ENCODE measurements at regions not wholly inside any gene's neighbourhood (a gene's known extent, or its start where the extent isn't known, plus 50 kb on each side); places are given as distances from the start of the nearest gene placed in this dataset.

DNA sequence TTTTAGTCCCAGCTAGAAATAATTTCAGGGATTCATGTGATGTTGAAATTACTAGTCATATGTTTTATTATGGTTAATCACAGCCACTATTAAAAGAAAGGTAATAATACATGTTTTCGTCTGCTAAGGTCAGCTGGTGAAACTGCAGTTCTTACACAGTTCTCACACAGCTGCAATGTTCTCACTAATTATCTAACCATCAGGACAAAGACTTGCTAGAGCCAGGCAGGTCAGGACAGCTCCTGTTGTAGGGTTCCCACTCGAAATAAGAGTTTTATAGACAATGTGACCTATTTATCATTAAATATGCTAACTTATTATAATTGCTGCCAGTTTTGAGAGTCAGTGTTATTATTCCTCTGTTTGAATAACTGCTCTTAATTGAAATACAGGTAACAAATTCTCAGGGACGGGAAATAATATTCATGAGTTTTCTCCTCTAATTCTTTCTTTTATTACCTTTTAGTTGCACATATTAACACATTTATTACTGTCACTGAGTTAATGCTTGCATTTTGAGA lies 97.9 kb downstream of the GJA1 start:
- no peak overlapping the region for H3K4me3 ChIP-seq
- H3K27ac ChIP-seq: no peak overlapping the region
- no peaks in the 10 kb centered on the region for H3K27me3 ChIP-seq
- H3K9me3 ChIP-seq (ENCODE audit: low read depth): no peaks in the 10 kb centered on the region
- TF ChIP-seq CTCF (IDR thresholded peaks at IDR 0.05; ENCODE audit: low read depth, low read length): no peak
- DNase-seq (ENCODE audit: low read depth in 1 of 2, low spot score in 1 of 2): no peak
- H3K36me3 ChIP-seq: no peaks in the 10 kb centered on the region
- no peaks in the 10 kb centered on the region for H3K4me1 ChIP-seq (ENCODE audit: low read depth)

- no peaks in the 10 kb centered on the region for H3K9me3 ChIP-seq (ENCODE audit: low read depth)
- no peak overlapping the region for H3K4me3 ChIP-seq
- no peak for DNase-seq (ENCODE audit: low read depth in 1 of 2, low spot score in 1 of 2)
- H3K4me1 ChIP-seq (ENCODE audit: low read depth): no peaks in the 10 kb centered on the region
- H3K27me3 ChIP-seq: no peaks in the 10 kb centered on the region
- no peaks in the 10 kb centered on the region for H3K36me3 ChIP-seq
- TF ChIP-seq CTCF (IDR thresholded peaks at IDR 0.05; ENCODE audit: low read depth, low read length): no peak
- no peak overlapping the region for H3K27ac ChIP-seq
These were observed 100.3 kb downstream of the GJA1 start for GRCh38 chr6:121535777-121536176.

DNA sequence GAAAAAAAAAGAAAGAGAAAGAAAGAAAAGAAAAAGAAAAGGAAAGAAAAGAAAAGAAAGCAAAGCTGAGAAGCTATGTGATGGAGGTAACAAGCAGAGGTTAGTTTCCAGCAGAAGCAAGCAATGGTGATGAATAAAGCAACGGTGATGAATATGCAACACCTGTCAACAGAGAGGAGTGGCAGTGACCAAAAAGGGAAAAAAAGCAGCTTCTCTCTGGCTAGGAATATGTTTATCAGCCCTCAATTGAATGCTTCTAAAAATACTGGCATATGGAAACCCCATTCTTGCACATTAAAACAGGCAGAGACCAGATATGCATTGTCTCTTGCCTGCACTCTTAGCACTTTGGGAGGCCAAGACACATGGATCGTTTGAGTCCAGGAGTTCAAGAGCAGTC lies 100.9 kb downstream of the GJA1 start:
- Histone ChIP-seq H3K4me3 (no peak overlapping the region), H3K9me3 (ENCODE audit: low read depth) (no peaks in the 10 kb centered on the region), H3K4me1 (ENCODE audit: low read depth) (no peaks in the 10 kb centered on the region), H3K27ac (no peak overlapping the region), H3K36me3 (no peaks in the 10 kb centered on the region), H3K27me3 (no peaks in the 10 kb centered on the region)
- DNase-seq (ENCODE audit: low read depth in 1 of 2, low spot score in 1 of 2): no peak
- TF ChIP-seq CTCF (IDR thresholded peaks at IDR 0.05; ENCODE audit: low read depth, low read length): no peak

GRCh38 chr6:121539439-121539838 lies 104.0 kb downstream of the GJA1 start:
- H3K9me3 ChIP-seq (ENCODE audit: low read depth): no peaks in the 10 kb centered on the region
- no peak overlapping the region for H3K4me3 ChIP-seq
- no peak overlapping the region for H3K27ac ChIP-seq
- no peak for DNase-seq (ENCODE audit: low read depth in 1 of 2, low spot score in 1 of 2)
- no peaks in the 10 kb centered on the region for H3K36me3 ChIP-seq
- H3K4me1 ChIP-seq (ENCODE audit: low read depth): no peaks in the 10 kb centered on the region
- no peak for TF ChIP-seq CTCF (IDR thresholded peaks at IDR 0.05; ENCODE audit: low read depth, low read length)
- H3K27me3 ChIP-seq: no peaks in the 10 kb centered on the region

DNA sequence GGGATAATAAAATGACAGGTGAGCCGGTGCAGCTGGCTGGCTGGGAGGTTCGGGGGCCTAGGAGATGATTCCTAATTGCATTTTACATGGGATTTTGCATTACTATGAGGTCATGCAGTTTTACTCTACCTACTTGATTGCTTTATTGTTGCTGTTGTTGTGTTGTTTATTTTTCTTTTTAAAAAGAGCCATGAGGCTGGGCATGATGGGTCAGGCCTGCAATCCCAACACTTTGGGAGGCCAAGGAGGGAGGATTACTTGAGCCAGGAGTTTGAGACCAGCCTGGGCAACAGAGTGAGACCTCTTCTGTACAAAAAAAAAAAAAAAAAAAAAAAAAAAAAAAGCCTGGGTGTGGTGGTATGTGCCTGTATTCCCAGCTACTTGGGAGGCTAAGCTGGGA lies 104.8 kb downstream of the GJA1 start:
- Histone ChIP-seq H3K4me3 (no peak overlapping the region), H3K27me3 (no peaks in the 10 kb centered on the region), H3K27ac (no peak overlapping the region), H3K4me1 (ENCODE audit: low read depth) (no peaks in the 10 kb centered on the region), H3K9me3 (ENCODE audit: low read depth) (no peaks in the 10 kb centered on the region), H3K36me3 (no peaks in the 10 kb centered on the region)
- no peak for DNase-seq (ENCODE audit: low read depth in 1 of 2, low spot score in 1 of 2)
- no peak for TF ChIP-seq CTCF (IDR thresholded peaks at IDR 0.05; ENCODE audit: low read depth, low read length)

- no peak for TF ChIP-seq CTCF (IDR thresholded peaks at IDR 0.05; ENCODE audit: low read depth, low read length)
- H3K4me3 ChIP-seq: no peak overlapping the region
- H3K9me3 ChIP-seq (ENCODE audit: low read depth): no peaks in the 10 kb centered on the region
- H3K36me3 ChIP-seq: no peaks in the 10 kb centered on the region
- no peaks in the 10 kb centered on the region for H3K4me1 ChIP-seq (ENCODE audit: low read depth)
- H3K27ac ChIP-seq: no peak overlapping the region
- H3K27me3 ChIP-seq: no peaks in the 10 kb centered on the region
- no peak for DNase-seq (ENCODE audit: low read depth in 1 of 2, low spot score in 1 of 2)
These were observed 109.2 kb downstream of the GJA1 start for GRCh38 chr6:121544691-121545090.

Measured in cardiac muscle cell (in vitro differentiated cells and primary cell).